GM18499 (cell line): ENCODE measurements at regions not wholly inside any gene's neighbourhood (a gene's known extent, or its start where the extent isn't known, plus 50 kb on each side); places are given as distances from the start of the nearest gene placed in this dataset.
"Not testable (repeated sequence)": the region's sequence is repeated elsewhere in the genome, so short reads cannot be mapped to it uniquely, and the experiment has no call there.

Source experiments
- ATAC-seq: cut with Tn5 transposase; IDR thresholded peaks from one replicate; pipeline ENCODE4 v1.9.1; 2021; ENCODE audit warnings: moderate number of reproducible peaks; ENCODE audit not compliant: insufficient read depth, unreplicated experiment

GRCh38 chr7:13240349-13240748 is 552.9 kb downstream of the ARL4A start:
- ATAC-seq: no peak

GRCh38 chr7:13241416-13241815 is 554.0 kb downstream of the ARL4A start:
- no peak for ATAC-seq

GRCh38 chr7:13257661-13258060 is 570.2 kb downstream of the ARL4A start:
- no peak for ATAC-seq

GRCh38 chr7:13258386-13258785 is 571.0 kb downstream of the ARL4A start:
- no peak for ATAC-seq

GRCh38 chr7:13259930-13260329 is 572.5 kb downstream of the ARL4A start:
- no peak for ATAC-seq

- no peak for ATAC-seq
Observed at GRCh38 chr7:13262929-13263530, 575.6 kb downstream of the ARL4A start.

GRCh38 chr7:13265271-13265670 is 577.8 kb downstream of the ARL4A start:
- no peak for ATAC-seq

GRCh38 chr7:13274205-13274604 is 586.8 kb downstream of the ARL4A start:
- ATAC-seq: not testable (repeated sequence)

GRCh38 chr7:13276977-13277376 is 589.5 kb downstream of the ARL4A start:
- ATAC-seq: no peak

- no peak for ATAC-seq
Observed at GRCh38 chr7:13278020-13278419, 590.6 kb downstream of the ARL4A start.

- no peak for ATAC-seq
Observed at GRCh38 chr7:13279854-13280435, 592.5 kb downstream of the ARL4A start.

- no peak for ATAC-seq
Observed at GRCh38 chr7:13282377-13282980, 595.0 kb downstream of the ARL4A start.

GRCh38 chr7:13286916-13287315 is 599.5 kb downstream of the ARL4A start:
- no peak for ATAC-seq

GRCh38 chr7:13288516-13288915 is 601.1 kb downstream of the ARL4A start:
- no peak for ATAC-seq

- ATAC-seq: no peak
Observed at GRCh38 chr7:13290975-13291374, 603.5 kb downstream of the ARL4A start.

GRCh38 chr7:13293264-13294002 is 606.0 kb downstream of the ARL4A start:
- no peak for ATAC-seq

GRCh38 chr7:13307040-13307439 is 619.6 kb downstream of the ARL4A start:
- no peak for ATAC-seq

GRCh38 chr7:13308423-13308822 is 621.0 kb downstream of the ARL4A start:
- no peak for ATAC-seq

GRCh38 chr7:13309535-13309934 is 622.1 kb downstream of the ARL4A start:
- no peak for ATAC-seq

GRCh38 chr7:13312307-13312706 is 624.9 kb downstream of the ARL4A start:
- ATAC-seq: no peak

GRCh38 chr7:13320333-13320732 is 632.9 kb downstream of the ARL4A start:
- ATAC-seq: no peak
